Esophagus squamous epithelium (tissue), 4 donors: ENCODE measurements at regions not wholly inside any gene's neighbourhood (a gene's known extent, or its start where the extent isn't known, plus 50 kb on each side); places are given as distances from the start of the nearest gene placed in this dataset.

ENCODE experiments used
- POLR2A ChIP-seq, 4 donors: fragments of 450-650 bp; IDR thresholded peaks; one replicate each; pipeline ENCODE4 v1.6.1; 2017; ENCODE audit warnings: antibody characterized with exemption in 4 of 4, mild to moderate bottlenecking in 4 of 4, moderate library complexity in 3 of 4
- TF ChIP-seq, protein P1 (sequence below), 6 experiments: fragments of 450-650 bp in 4 of 6; fragments of 200-600 bp in 2 of 6; sonication (generic) in 2 of 6; IDR thresholded peaks; one replicate each; pipeline ENCODE4 v1.5.1; 2016 to 2019; ENCODE audit warnings: antibody characterized with exemption in 6 of 6, mild to moderate bottlenecking in 4 of 6, moderate library complexity in 4 of 6

DNA sequence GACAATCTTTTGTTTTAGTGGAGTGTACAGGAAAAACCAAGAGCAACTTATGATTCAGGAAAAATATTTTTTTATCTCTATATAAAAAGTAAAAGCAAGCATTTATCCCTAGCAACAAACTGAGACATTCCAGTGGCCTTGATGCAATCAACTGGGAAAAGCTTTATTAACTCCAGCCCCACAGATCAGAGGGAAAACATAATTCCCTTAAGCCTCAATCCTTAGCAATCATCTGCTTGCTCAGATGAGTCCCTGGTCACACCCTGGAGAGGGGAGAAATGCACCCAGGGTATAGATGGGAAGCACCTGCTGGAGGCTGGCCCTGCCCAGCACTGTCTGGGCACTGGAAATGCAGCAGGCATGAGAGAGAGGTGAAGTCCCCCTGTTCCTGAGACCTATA is 636.6 kb downstream of the TNS3 start:
- TF ChIP-seq POLR2A (IDR thresholded peaks at IDR 0.05): no peak
- TF ChIP-seq, protein P1, sequence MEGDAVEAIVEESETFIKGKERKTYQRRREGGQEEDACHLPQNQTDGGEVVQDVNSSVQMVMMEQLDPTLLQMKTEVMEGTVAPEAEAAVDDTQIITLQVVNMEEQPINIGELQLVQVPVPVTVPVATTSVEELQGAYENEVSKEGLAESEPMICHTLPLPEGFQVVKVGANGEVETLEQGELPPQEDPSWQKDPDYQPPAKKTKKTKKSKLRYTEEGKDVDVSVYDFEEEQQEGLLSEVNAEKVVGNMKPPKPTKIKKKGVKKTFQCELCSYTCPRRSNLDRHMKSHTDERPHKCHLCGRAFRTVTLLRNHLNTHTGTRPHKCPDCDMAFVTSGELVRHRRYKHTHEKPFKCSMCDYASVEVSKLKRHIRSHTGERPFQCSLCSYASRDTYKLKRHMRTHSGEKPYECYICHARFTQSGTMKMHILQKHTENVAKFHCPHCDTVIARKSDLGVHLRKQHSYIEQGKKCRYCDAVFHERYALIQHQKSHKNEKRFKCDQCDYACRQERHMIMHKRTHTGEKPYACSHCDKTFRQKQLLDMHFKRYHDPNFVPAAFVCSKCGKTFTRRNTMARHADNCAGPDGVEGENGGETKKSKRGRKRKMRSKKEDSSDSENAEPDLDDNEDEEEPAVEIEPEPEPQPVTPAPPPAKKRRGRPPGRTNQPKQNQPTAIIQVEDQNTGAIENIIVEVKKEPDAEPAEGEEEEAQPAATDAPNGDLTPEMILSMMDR (IDR thresholded peaks at IDR 0.05): no peak
